Stomach (tissue), 4 donors: ENCODE measurements at regions not wholly inside any gene's neighbourhood (a gene's known extent, or its start where the extent isn't known, plus 50 kb on each side); places are given as distances from the start of the nearest gene placed in this dataset.

ENCODE experiments used
- CTCF ChIP-seq, 7 experiments: fragments of 450-650 bp in 4 of 7; fragments of 200-600 bp in 3 of 7; sonication (generic) in 3 of 7; IDR thresholded peaks; one replicate each; pipeline ENCODE4 v1.5.1; 2016 to 2019; ENCODE audit warnings: antibody characterized with exemption in 7 of 7, control low read depth in 2 of 7, mild to moderate bottlenecking in 1 of 7
- EP300 ChIP-seq: sonication (generic); formaldehyde crosslinking; IDR thresholded peaks from one replicate; pipeline ENCODE4 v1.6.1; 2017; ENCODE audit warnings: antibody characterized with exemption
- POLR2A ChIP-seq, 4 donors: fragments of 450-650 bp; IDR thresholded peaks; one replicate each; pipeline ENCODE4 v1.6.1; 2016; ENCODE audit warnings: antibody characterized with exemption in 4 of 4, control low read depth in 2 of 4, mild to moderate bottlenecking in 1 of 4, moderate library complexity in 1 of 4
- POLR2AphosphoS5 ChIP-seq, 3 donors: sonication (generic); formaldehyde crosslinking; IDR thresholded peaks; one replicate each; pipeline ENCODE4 v1.6.1; 2016; ENCODE audit warnings: antibody characterized with exemption in 3 of 3

DNA sequence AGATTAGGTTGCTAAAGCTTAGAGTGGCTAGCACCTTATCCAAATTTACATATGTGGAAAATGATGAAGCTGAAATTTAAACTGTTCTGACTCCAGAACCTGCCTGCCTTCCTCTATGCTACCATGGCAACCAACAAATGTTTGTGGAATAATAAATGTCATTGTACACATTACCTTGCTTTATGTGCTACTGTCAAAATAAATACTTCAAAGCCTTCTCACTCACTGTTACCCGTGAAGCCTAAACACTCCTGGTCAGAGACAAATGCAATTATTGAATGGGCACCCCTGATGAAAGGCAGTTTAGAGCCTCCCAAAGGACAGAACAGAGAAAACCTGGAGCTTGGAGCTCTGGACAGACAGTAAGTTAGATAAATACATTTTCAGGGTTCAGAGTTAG, 158.6 kb downstream of the FAM114A2 start:
- TF ChIP-seq POLR2A (IDR thresholded peaks at IDR 0.05) (no peak), CTCF (IDR thresholded peaks at IDR 0.05) (no peak), EP300 (no peak), POLR2AphosphoS5 (IDR thresholded peaks at IDR 0.05) (no peak)
